ENCODE measurements at regions not wholly inside any gene's neighbourhood (a gene's known extent, or its start where the extent isn't known, plus 50 kb on each side); places are given as distances from the start of the nearest gene placed in this dataset.

DNA sequence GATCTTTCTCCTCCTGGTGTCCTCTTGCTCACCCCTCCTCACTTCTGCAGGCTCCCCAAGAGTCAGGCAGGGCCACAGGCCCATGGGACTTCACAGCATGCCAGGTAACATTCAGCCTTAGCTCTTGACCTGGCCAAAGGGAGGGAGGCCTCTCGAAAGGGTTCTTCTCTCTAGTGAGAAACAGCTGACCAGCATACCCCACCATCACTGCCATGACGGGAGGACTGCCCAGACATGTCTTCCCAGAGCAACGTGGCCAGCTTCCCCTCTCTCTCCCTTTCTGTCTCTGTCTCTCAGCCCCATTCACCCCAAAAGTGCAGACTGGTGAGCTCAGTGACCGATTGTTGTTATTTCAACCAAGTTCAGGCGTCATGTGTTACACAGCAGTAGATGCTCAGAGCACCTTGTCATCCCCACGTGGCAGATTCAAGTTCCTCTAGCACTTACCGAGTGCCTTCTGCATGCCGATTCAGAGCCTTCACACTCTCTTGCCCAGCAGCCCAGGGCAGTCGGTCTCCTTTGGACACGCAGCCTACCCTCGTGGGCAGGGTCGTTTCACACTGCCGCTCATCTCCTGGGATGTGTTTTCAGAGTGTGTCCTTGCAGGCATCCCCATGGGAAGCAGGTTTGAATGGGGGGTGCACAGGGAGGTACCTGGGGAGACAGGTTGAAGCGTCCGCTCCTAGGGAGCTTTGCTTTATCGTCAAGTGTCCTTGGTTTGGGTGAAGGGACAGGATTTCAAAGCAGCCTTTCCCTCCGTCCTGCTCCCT is 259.9 kb downstream of the NDUFA10 start:
- TF ChIP-seq CTCF (IDR thresholded peaks at IDR 0.05) (no peak), POLR2A (IDR thresholded peaks at IDR 0.05) (no peak), EP300 (IDR thresholded peaks at IDR 0.05) (no peak)

Measured in tibial nerve (tissue), 4 donors.